ENCODE measurements at regions not wholly inside any gene's neighbourhood (a gene's known extent, or its start where the extent isn't known, plus 50 kb on each side); places are given as distances from the start of the nearest gene placed in this dataset.

- FAIRE-seq = no peak
- TF ChIP-seq TAF1 (IDR thresholded peaks at IDR 0.05; ENCODE audit: borderline replicate concordance, low read depth, low read length) (no peak), POLR2A (IDR thresholded peaks at IDR 0.05; ENCODE audit: low read depth, low read length) (no peak), POLR2AphosphoS5 (IDR thresholded peaks at IDR 0.05; ENCODE audit: low read depth, low read length) (no peak)
Measured at GRCh38 chr18:42174909-42175308, 219.9 kb downstream of the PIK3C3 start.

GRCh38 chr18:42176599-42176998 is 221.6 kb downstream of the PIK3C3 start:
- no peak for DNase-seq (ENCODE audit: insufficient read length)
- TF ChIP-seq POLR2A (IDR thresholded peaks at IDR 0.05; ENCODE audit: low read depth, low read length) = no peak
- TF ChIP-seq TAF1 (IDR thresholded peaks at IDR 0.05; ENCODE audit: borderline replicate concordance, low read depth, low read length) = no peak
- TF ChIP-seq POLR2AphosphoS5 (IDR thresholded peaks at IDR 0.05; ENCODE audit: low read depth, low read length) = no peak
- no peak for FAIRE-seq

More at GRCh38 chr18:42174909-42175308, 219.9 kb downstream of the PIK3C3 start:
- DNase-seq (ENCODE audit: insufficient read length) = no peak

DNA sequence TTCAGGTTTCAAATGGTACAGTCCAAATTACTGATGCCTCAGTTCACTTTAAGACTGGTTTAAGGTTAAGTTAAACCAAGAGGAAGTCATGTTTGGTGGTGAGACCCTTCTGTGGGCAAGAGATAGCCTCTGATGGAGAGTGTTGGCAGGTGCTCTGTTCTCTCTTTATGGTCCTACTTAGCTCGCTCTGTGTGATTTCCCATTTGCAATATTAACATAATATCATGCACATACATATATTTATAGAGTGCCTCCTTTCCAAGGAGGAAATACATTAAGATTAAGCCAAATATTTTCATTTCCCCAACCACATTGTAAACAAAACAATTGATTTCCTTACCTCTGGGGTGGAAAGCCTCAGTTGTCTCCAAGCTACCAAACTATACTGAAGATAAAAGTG is 222.4 kb downstream of the PIK3C3 start:
- FAIRE-seq = no peak
- DNase-seq (ENCODE audit: insufficient read length) = no peak
- no peak for TF ChIP-seq TAF1 (IDR thresholded peaks at IDR 0.05; ENCODE audit: borderline replicate concordance, low read depth, low read length)
- no peak for TF ChIP-seq POLR2AphosphoS5 (IDR thresholded peaks at IDR 0.05; ENCODE audit: low read depth, low read length)
- TF ChIP-seq POLR2A (IDR thresholded peaks at IDR 0.05; ENCODE audit: low read depth, low read length) = no peak

- FAIRE-seq (no peak), DNase-seq (ENCODE audit: insufficient read length) (no peak)
- no peak for TF ChIP-seq POLR2A (IDR thresholded peaks at IDR 0.05; ENCODE audit: low read depth, low read length)
- no peak for TF ChIP-seq TAF1 (IDR thresholded peaks at IDR 0.05; ENCODE audit: borderline replicate concordance, low read depth, low read length)
Measured at GRCh38 chr18:42178376-42179080, 223.5 kb downstream of the PIK3C3 start.

DNA sequence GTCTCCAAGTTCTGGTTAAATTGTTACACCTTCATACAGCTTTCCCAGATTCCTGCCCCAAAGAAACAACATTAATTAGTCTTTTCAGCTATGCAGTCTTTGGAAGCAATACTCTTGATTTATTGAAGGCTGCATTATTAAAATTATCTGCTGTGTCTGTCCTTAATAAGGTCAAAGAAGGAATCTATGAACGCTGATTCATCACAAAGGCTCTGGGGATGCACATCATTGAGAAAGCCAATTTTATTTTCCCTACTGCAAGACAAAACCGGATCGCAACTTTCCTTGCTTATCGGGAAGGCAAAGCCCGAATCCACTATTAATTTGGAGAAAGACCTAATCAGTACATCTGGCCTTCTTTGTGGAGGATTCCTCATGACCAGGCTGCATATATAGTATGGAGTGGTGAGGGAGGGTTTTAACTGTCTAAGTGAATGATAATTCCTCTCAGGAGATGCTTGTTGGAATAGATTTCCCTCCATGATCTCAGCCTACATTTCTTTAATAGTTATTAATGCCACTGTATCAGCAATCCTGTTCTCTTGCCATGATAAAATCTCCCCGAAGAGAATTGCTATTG is 224.6 kb downstream of the PIK3C3 start:
- no peak for TF ChIP-seq POLR2A (IDR thresholded peaks at IDR 0.05; ENCODE audit: low read depth, low read length)
- TF ChIP-seq POLR2AphosphoS5 (IDR thresholded peaks at IDR 0.05; ENCODE audit: low read depth, low read length) = no peak
- TF ChIP-seq TAF1 (IDR thresholded peaks at IDR 0.05; ENCODE audit: borderline replicate concordance, low read depth, low read length) = no peak
- DNase-seq (ENCODE audit: insufficient read length) (no peak), FAIRE-seq (no peak)

- DNase-seq (ENCODE audit: insufficient read length) (no peak), FAIRE-seq (no peak)
- TF ChIP-seq POLR2A (IDR thresholded peaks at IDR 0.05; ENCODE audit: low read depth, low read length) = no peak
- TF ChIP-seq TAF1 (IDR thresholded peaks at IDR 0.05; ENCODE audit: borderline replicate concordance, low read depth, low read length) = no peak
- no peak for TF ChIP-seq POLR2AphosphoS5 (IDR thresholded peaks at IDR 0.05; ENCODE audit: low read depth, low read length)
Measured at GRCh38 chr18:42181474-42181873, 226.4 kb downstream of the PIK3C3 start.

- FAIRE-seq (no peak), DNase-seq (ENCODE audit: insufficient read length) (no peak)
- TF ChIP-seq POLR2AphosphoS5 (IDR thresholded peaks at IDR 0.05; ENCODE audit: low read depth, low read length) (no peak), POLR2A (IDR thresholded peaks at IDR 0.05; ENCODE audit: low read depth, low read length) (no peak), TAF1 (IDR thresholded peaks at IDR 0.05; ENCODE audit: borderline replicate concordance, low read depth, low read length) (no peak)
Measured at GRCh38 chr18:42182728-42183700, 228.0 kb downstream of the PIK3C3 start.

GRCh38 chr18:42183746-42184145 is 228.7 kb downstream of the PIK3C3 start:
- TF ChIP-seq POLR2A (IDR thresholded peaks at IDR 0.05; ENCODE audit: low read depth, low read length) = no peak
- no peak for TF ChIP-seq POLR2AphosphoS5 (IDR thresholded peaks at IDR 0.05; ENCODE audit: low read depth, low read length)
- TF ChIP-seq TAF1 (IDR thresholded peaks at IDR 0.05; ENCODE audit: borderline replicate concordance, low read depth, low read length) = no peak
- FAIRE-seq (no peak), DNase-seq (ENCODE audit: insufficient read length) (no peak)

DNA sequence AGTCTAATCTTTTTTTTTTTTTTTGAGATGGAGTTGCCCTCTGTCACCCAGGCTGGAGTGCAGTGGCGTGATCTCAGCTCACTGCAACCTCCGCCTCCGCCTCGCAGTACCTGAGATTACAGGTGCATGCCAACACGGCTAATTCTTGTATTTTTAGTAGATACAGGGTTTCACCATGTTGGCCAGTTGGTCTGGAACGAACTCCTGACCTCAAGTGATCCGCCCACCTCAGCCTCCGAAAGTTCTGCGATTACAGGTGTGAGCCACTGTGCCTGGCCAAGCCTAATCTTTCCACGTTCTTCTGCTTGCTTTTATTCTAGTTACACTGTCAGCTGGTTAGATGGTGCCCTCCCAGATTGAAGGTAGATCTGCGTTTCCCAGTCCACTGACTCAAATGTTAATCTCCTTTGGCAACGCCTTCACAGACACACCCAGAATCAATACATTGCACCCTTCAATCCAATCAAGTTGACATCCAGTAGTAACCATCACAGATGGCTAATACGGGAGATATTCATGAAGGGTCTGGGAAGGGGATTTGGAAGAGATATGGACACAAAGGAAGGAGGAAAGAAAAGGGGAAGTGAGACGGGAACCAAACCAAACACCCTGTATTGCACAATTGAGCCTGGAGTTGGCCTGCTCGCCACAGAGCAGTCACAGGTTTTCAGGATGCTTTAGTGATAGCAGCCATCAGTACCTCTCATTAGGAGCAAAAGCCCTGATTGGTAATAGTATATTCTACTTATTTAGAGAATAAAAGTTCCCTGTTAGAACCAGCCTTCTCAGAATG is 229.8 kb downstream of the PIK3C3 start:
- no peak for TF ChIP-seq TAF1 (IDR thresholded peaks at IDR 0.05; ENCODE audit: borderline replicate concordance, low read depth, low read length)
- no peak for TF ChIP-seq POLR2AphosphoS5 (IDR thresholded peaks at IDR 0.05; ENCODE audit: low read depth, low read length)
- no peak for TF ChIP-seq POLR2A (IDR thresholded peaks at IDR 0.05; ENCODE audit: low read depth, low read length)
- DNase-seq (ENCODE audit: insufficient read length) (no peak), FAIRE-seq (no peak)

- FAIRE-seq (no peak), DNase-seq (ENCODE audit: insufficient read length) (no peak)
- TF ChIP-seq TAF1 (IDR thresholded peaks at IDR 0.05; ENCODE audit: borderline replicate concordance, low read depth, low read length) = no peak
- TF ChIP-seq POLR2A (IDR thresholded peaks at IDR 0.05; ENCODE audit: low read depth, low read length) = no peak
- no peak for TF ChIP-seq POLR2AphosphoS5 (IDR thresholded peaks at IDR 0.05; ENCODE audit: low read depth, low read length)
Measured at GRCh38 chr18:42185486-42185885, 230.5 kb downstream of the PIK3C3 start.

Data from GM12892 (cell line).